ENCODE measurements at regions not wholly inside any gene's neighbourhood (a gene's known extent, or its start where the extent isn't known, plus 50 kb on each side); places are given as distances from the start of the nearest gene placed in this dataset.

- peaks cover 0 to 31% of the 10 kb centered on the region in 2 experiments; a peak in 2 of 4 replicates for H3K4me1 ChIP-seq (ENCODE audit: control insufficient read depth in 1 of 2, insufficient read depth in 2 of 2, low read depth in 1 of 2, low read length in 1 of 2)
- ChIA-PET CTCF (interaction anchor here (1.0 to 5.8 kb wide), 5 partner anchors 9 to 357 kb away, joined by 3 to 41 read pairs (median 10); no protein-coding TSS in a partner anchor), POLR2A (no interaction called here)
- H3K9me2 ChIP-seq = no peaks in the 10 kb centered on the region
- WGBS (ENCODE audit: low lambda C conversion rate) = 57% methylated on average over 5 of the region's 5 CpGs
- H3K4me3 ChIP-seq (ENCODE audit: low read depth in 2 of 2, low read length in 1 of 2) = no peak overlapping the region
- no peak overlapping the region for H2AFZ ChIP-seq (ENCODE audit: low read depth)
- DNase-seq = no peak
- no peak overlapping the region for H3K4me2 ChIP-seq
- H3F3A ChIP-seq (replicated peaks; ENCODE audit: insufficient read depth) = peaks cover 3% of the 10 kb centered on the region
- no peaks in the 10 kb centered on the region for H3K27me3 ChIP-seq (ENCODE audit: insufficient read depth)
- TF ChIP-seq FOSL2 (IDR thresholded peaks at IDR 0.05; ENCODE audit: borderline replicate concordance, low read depth) = no peak
- TF ChIP-seq USF2 (IDR thresholded peaks at IDR 0.05; ENCODE audit: borderline replicate concordance, low read depth, low read length) = no peak
- no peaks in the 10 kb centered on the region for H3K9me3 ChIP-seq
- H3K79me2 ChIP-seq (ENCODE audit: insufficient read depth) = no peaks in the 10 kb centered on the region
- H3K9ac ChIP-seq = no peak overlapping the region
- no peak overlapping the region for H3K27ac ChIP-seq (ENCODE audit: low read depth in 2 of 2, low read length in 1 of 2)
- H4K20me1 ChIP-seq (ENCODE audit: insufficient read depth) = no peaks in the 10 kb centered on the region
- no peaks in the 10 kb centered on the region for H3K36me3 ChIP-seq (replicated peaks in 1 of 2; ENCODE audit: control insufficient read depth in 1 of 2, insufficient read depth in 2 of 2, low read length in 1 of 2)
These were observed 338.3 kb downstream of the CXCL12 start for GRCh38 chr10:44046605-44047004.

- POLR2A ChIA-PET = no interaction called here
- Histone ChIP-seq H2AFZ (ENCODE audit: low read depth) (no peak overlapping the region), H3K4me3 (ENCODE audit: low read depth in 2 of 2, low read length in 1 of 2) (no peak overlapping the region), H3K79me2 (ENCODE audit: insufficient read depth) (no peaks in the 10 kb centered on the region), H3F3A (replicated peaks; ENCODE audit: insufficient read depth) (no peaks in the 10 kb centered on the region), H3K9me2 (no peaks in the 10 kb centered on the region), H3K9me3 (no peaks in the 10 kb centered on the region), H3K36me3 (replicated peaks in 1 of 2; ENCODE audit: control insufficient read depth in 1 of 2, insufficient read depth in 2 of 2, low read length in 1 of 2) (no peaks in the 10 kb centered on the region), H3K27ac (ENCODE audit: low read depth in 2 of 2, low read length in 1 of 2) (peak overlapping the region in 1 of 2 experiments; percentile 86; a peak in 2 of 4 replicates), H3K4me2 (no peak overlapping the region), H3K27me3 (ENCODE audit: insufficient read depth) (no peaks in the 10 kb centered on the region), H4K20me1 (ENCODE audit: insufficient read depth) (no peaks in the 10 kb centered on the region), H3K9ac (no peak overlapping the region), H3K4me1 (ENCODE audit: control insufficient read depth in 1 of 2, insufficient read depth in 2 of 2, low read depth in 1 of 2, low read length in 1 of 2) (peaks cover 0 to 28% of the 10 kb centered on the region in 2 experiments; a peak in 2 of 4 replicates)
- DNase-seq = peak; percentile 78
- CTCF ChIA-PET = interaction anchor here (0.6 to 5.8 kb wide), 7 partner anchors 10 to 813 kb away, joined by 3 to 41 read pairs (median 4); no protein-coding TSS in a partner anchor
- WGBS (ENCODE audit: low lambda C conversion rate) = 41% methylated on average over 6 of the region's 6 CpGs
- TF ChIP-seq IRF3 (IDR thresholded peaks at IDR 0.05; ENCODE audit: low read depth, low read length) (no peak), SMC3 (IDR thresholded peaks at IDR 0.05; ENCODE audit: low read depth, low read length) (no peak), GABPA (IDR thresholded peaks at IDR 0.05; ENCODE audit: low read depth) (no peak), FOXM1 (IDR thresholded peaks at IDR 0.05; ENCODE audit: low read depth) (no peak), RXRA (IDR thresholded peaks at IDR 0.05; ENCODE audit: borderline replicate concordance, low read depth) (no peak), RCOR1 (IDR thresholded peaks at IDR 0.05; ENCODE audit: low read length) (peak; percentile 74), GATA2 (CRISPR knock-in tag; IDR thresholded peaks at IDR 0.05) (no peak), TEAD4 (IDR thresholded peaks at IDR 0.05; ENCODE audit: borderline replicate concordance, insufficient read depth) (no peak), CHD2 (IDR thresholded peaks at IDR 0.05; ENCODE audit: low read length, partially characterized antibody) (peak; percentile 78), MAX (IDR thresholded peaks at IDR 0.05; ENCODE audit: low read depth) (no peak), RAD21 (IDR thresholded peaks at IDR 0.05; ENCODE audit: low read length) (0 out of 2 replicates have a peak, but pooled peaks have one; percentile 8), FOXJ3 (CRISPR knock-in tag; IDR thresholded peaks at IDR 0.05) (peak; percentile 76), EP300 (IDR thresholded peaks at IDR 0.05; ENCODE audit: borderline replicate concordance in 1 of 2, low read depth in 1 of 2, low read length in 1 of 2) (peak in 1 of 2 experiments; percentile 85; a peak in 1 of 4 replicates), SIN3A (IDR thresholded peaks at IDR 0.05; ENCODE audit: borderline replicate concordance, low read depth, low read length) (no peak), MEF2A (IDR thresholded peaks at IDR 0.05; ENCODE audit: borderline replicate concordance, low read depth) (no peak), USF2 (IDR thresholded peaks at IDR 0.05; ENCODE audit: borderline replicate concordance, low read depth, low read length) (no peak), EZH2phosphoT487 (IDR thresholded peaks at IDR 0.05; ENCODE audit: borderline replicate concordance, low read depth) (no peak), PBX3 (IDR thresholded peaks at IDR 0.05) (no peak), USF1 (IDR thresholded peaks at IDR 0.05; ENCODE audit: borderline replicate concordance, low read depth) (no peak), RFX5 (IDR thresholded peaks at IDR 0.05; ENCODE audit: low read length) (no peak), JUND (IDR thresholded peaks at IDR 0.05) (no peak), TCF12 (IDR thresholded peaks at IDR 0.05) (peak; percentile 22; the same call in 1 of the 2 replicates)
These were observed 339.9 kb downstream of the CXCL12 start for GRCh38 chr10:44045020-44045419.
